Smooth muscle cell (in vitro differentiated cells): ENCODE measurements at regions not wholly inside any gene's neighbourhood (a gene's known extent, or its start where the extent isn't known, plus 50 kb on each side); places are given as distances from the start of the nearest gene placed in this dataset.

ENCODE experiments used
- DNase-seq: peaks from one replicate; lab custom pipeline; 2025; ENCODE audit not compliant: unreplicated experiment; lab: John Stamatoyannopoulos, UW
- H2AFZ ChIP-seq: fragments of 200-600 bp; sonication (generic); 2 replicates; pipeline ENCODE4 v1.6.0; 2016; ENCODE audit warnings: antibody characterized with exemption, low read depth, mild to moderate bottlenecking
- H3F3A ChIP-seq: fragments of 200-600 bp; sonication (generic); 2 replicates; pipeline ENCODE4 v1.6.0; 2017; ENCODE audit warnings: antibody characterized with exemption, low read depth
- H3K27ac ChIP-seq: fragments of 200-600 bp; sonication (generic); 2 replicates; pipeline ENCODE4 v1.5.1; 2016; ENCODE audit warnings: low read depth, mild to moderate bottlenecking
- H3K27me3 ChIP-seq: fragments of 200-600 bp; sonication (generic); 2 replicates; pipeline ENCODE4 v1.6.1; 2016; ENCODE audit warnings: low read depth, mild to moderate bottlenecking
- H3K36me3 ChIP-seq: fragments of 200-600 bp; sonication (generic); 2 replicates; pipeline ENCODE4 v1.5.1; 2016; ENCODE audit warnings: low read depth
- H3K4me1 ChIP-seq: fragments of 200-600 bp; sonication (generic); 2 replicates; pipeline ENCODE4 v1.5.1; 2016; ENCODE audit warnings: low read depth
- H3K4me2 ChIP-seq: fragments of 200-600 bp; sonication (generic); 2 replicates; pipeline ENCODE4 v1.6.0; 2016; ENCODE audit warnings: mild to moderate bottlenecking
- H3K4me3 ChIP-seq: fragments of 200-600 bp; sonication (generic); 2 replicates; pipeline ENCODE4 v1.5.1; 2016; ENCODE audit warnings: mild to moderate bottlenecking
- H3K79me2 ChIP-seq: fragments of 200-600 bp; sonication (generic); 2 replicates; pipeline ENCODE4 v1.6.0; 2016; ENCODE audit warnings: low read depth, mild to moderate bottlenecking
- H3K9ac ChIP-seq: fragments of 200-600 bp; sonication (generic); 2 replicates; pipeline ENCODE4 v1.6.0; 2016; ENCODE audit warnings: low read depth
- H3K9me3 ChIP-seq: fragments of 200-600 bp; sonication (generic); replicated peaks from 2 replicates; pipeline ENCODE4 v1.5.1; 2016; ENCODE audit warnings: low read depth
- H4K20me1 ChIP-seq: fragments of 200-600 bp; sonication (generic); 2 replicates; pipeline ENCODE4 v1.6.0; 2016; ENCODE audit warnings: low read depth
- CTCF ChIP-seq: fragments of 200-600 bp; sonication (generic); IDR thresholded peaks from 2 replicates; pipeline ENCODE4 v1.5.1; 2017; ENCODE audit warnings: borderline replicate concordance, mild to moderate bottlenecking, antibody characterized with exemption; ENCODE audit not compliant: insufficient read depth, poor library complexity, severe bottlenecking
- WGBS: methylation state at CpG from one replicate; pipeline ENCODE4 v1.1.7; 2016; ENCODE audit warnings: low lambda C conversion rate; 5-methylcytosine and 5-hydroxymethylcytosine counted together

- Histone ChIP-seq H3K4me2 (no peak overlapping the region), H4K20me1 (no peaks in the 10 kb centered on the region), H3K27ac (no peak overlapping the region), H3F3A (no peaks in the 10 kb centered on the region), H3K79me2 (no peaks in the 10 kb centered on the region), H2AFZ (no peak overlapping the region), H3K4me3 (no peak overlapping the region), H3K9me3 (no peaks in the 10 kb centered on the region), H3K4me1 (no peaks in the 10 kb centered on the region), H3K9ac (no peak overlapping the region), H3K36me3 (no peaks in the 10 kb centered on the region), H3K27me3 (no peaks in the 10 kb centered on the region)
- no peak for TF ChIP-seq CTCF
- DNase-seq, result no peak
- 93% methylated on average over 1 of the region's 1 CpG for WGBS
Observed at GRCh38 chr3:165393461-165393860, 197.3 kb upstream of the SLITRK3 start.

- no peak for DNase-seq
- Histone ChIP-seq H4K20me1 (no peaks in the 10 kb centered on the region), H3K27ac (no peak overlapping the region), H3K4me2 (no peak overlapping the region), H3K36me3 (no peaks in the 10 kb centered on the region), H3K9ac (no peak overlapping the region), H3K4me3 (no peak overlapping the region), H3F3A (no peaks in the 10 kb centered on the region), H3K9me3 (no peaks in the 10 kb centered on the region), H3K4me1 (no peaks in the 10 kb centered on the region), H3K79me2 (no peaks in the 10 kb centered on the region), H2AFZ (no peak overlapping the region), H3K27me3 (no peaks in the 10 kb centered on the region)
- no peak for TF ChIP-seq CTCF
- WGBS, result 61% methylated on average over 3 of the region's 3 CpGs
Observed at GRCh38 chr3:165390166-165390565, 194.0 kb upstream of the SLITRK3 start.

- no peaks in the 10 kb centered on the region for H3K9me3 ChIP-seq
- no peaks in the 10 kb centered on the region for H4K20me1 ChIP-seq
- H3K27me3 ChIP-seq, result no peaks in the 10 kb centered on the region
- 88% methylated on average over 5 of the region's 5 CpGs for WGBS
- no peak overlapping the region for H2AFZ ChIP-seq
- H3K27ac ChIP-seq, result no peak overlapping the region
- TF ChIP-seq CTCF, result no peak
- H3K79me2 ChIP-seq, result no peaks in the 10 kb centered on the region
- no peaks in the 10 kb centered on the region for H3K4me1 ChIP-seq
- H3K9ac ChIP-seq, result no peak overlapping the region
- DNase-seq, result no peak
- H3K4me2 ChIP-seq, result no peak overlapping the region
- H3F3A ChIP-seq, result no peaks in the 10 kb centered on the region
- no peaks in the 10 kb centered on the region for H3K36me3 ChIP-seq
- H3K4me3 ChIP-seq, result no peak overlapping the region
Observed at GRCh38 chr3:165389653-165390052, 193.5 kb upstream of the SLITRK3 start.

DNA sequence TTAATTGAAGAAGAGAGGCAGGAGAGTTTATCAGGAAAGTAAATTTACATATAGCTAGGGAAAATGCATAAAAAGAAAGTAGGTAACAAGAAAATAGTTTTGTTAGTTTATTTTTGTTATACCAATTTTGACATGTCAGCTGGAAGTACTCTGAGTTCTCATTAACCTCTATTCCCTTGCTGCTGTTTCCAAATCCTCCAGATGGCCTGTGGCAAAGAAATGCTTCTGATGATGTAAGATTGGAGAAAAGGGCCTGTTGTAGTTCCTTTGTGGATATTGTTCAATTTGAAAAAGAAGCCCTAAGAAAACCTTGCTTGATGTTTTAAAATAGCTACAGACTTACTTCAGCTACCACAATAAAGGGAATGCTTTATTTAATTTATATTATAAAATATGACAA is 192.9 kb upstream of the SLITRK3 start:
- Histone ChIP-seq H3K79me2 (no peaks in the 10 kb centered on the region), H3F3A (no peaks in the 10 kb centered on the region), H3K4me3 (no peak overlapping the region), H3K9ac (no peak overlapping the region), H3K27me3 (no peaks in the 10 kb centered on the region), H4K20me1 (no peaks in the 10 kb centered on the region), H2AFZ (no peak overlapping the region), H3K36me3 (no peaks in the 10 kb centered on the region), H3K4me2 (no peak overlapping the region), H3K4me1 (no peaks in the 10 kb centered on the region), H3K9me3 (no peaks in the 10 kb centered on the region), H3K27ac (no peak overlapping the region)
- DNase-seq, result no peak
- TF ChIP-seq CTCF, result no peak
